ENCODE measurements at regions not wholly inside any gene's neighbourhood (a gene's known extent, or its start where the extent isn't known, plus 50 kb on each side); places are given as distances from the start of the nearest gene placed in this dataset.

DNA sequence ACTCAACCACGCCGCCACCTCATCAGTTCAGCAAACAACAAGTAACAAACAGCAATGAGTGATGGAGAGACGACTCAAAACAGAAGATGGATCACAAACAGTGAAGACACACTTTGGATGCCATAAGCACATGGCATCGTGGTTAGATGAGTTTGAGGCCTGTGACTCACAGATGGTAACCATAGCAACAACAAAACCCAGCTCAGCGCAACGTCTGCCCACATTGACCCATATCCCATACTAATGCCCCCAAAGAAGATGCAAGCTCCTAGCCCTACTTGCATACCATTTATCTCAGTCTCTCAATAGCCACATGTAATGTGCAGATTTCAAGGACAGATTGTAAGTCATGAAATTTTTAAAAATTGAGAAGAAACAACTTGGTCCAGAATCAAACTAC is 1322.3 kb upstream of the TMEM132C start:
- TF ChIP-seq EZH2phosphoT487 (IDR thresholded peaks at IDR 0.05; ENCODE audit: insufficient read depth, low read depth) (no peak), EZH2 (IDR thresholded peaks at IDR 0.05; ENCODE audit: insufficient read depth, poor library complexity, severe bottlenecking) (no peak)

All from GM23248 (cell line).